Naive B cell (primary cell): ENCODE measurements at regions not wholly inside any gene's neighbourhood (a gene's known extent, or its start where the extent isn't known, plus 50 kb on each side); places are given as distances from the start of the nearest gene placed in this dataset.
A peak's percentile ranks its signal among the peaks of the same experiment; 100 is the strongest.

Experiments used
- ATAC-seq, 2 donors: fragments of 150-1000 bp; cut with Tn5 transposase; 2 replicates each; pipeline ENCODE4 v1.10.0; 2021; ENCODE audit warnings: low read depth in 2 of 2, mild to moderate bottlenecking in 2 of 2, moderate library complexity in 2 of 2
- DNase-seq: peaks from one replicate; pipeline ENCODE4 v3.0.0; 2022
- H3K27ac Mint-ChIP-seq, 6 donors: one replicate each; pipeline ENCODE4 v1.8.0; 2020 to 2022; ENCODE audit warnings: mild to moderate bottlenecking in 6 of 6, mixed read lengths in 6 of 6, moderate library complexity in 5 of 6, inconsistent platforms in 2 of 6
- H3K27me3 Mint-ChIP-seq, 3 donors: one replicate each; pipeline ENCODE4 v1.8.0; 2021 to 2022; ENCODE audit warnings: mixed read lengths in 3 of 3, mild to moderate bottlenecking in 1 of 3
- H3K36me3 Mint-ChIP-seq, 2 donors: one replicate each; pipeline ENCODE4 v1.8.0; 2020 to 2022; ENCODE audit warnings: mixed read lengths in 2 of 2, inconsistent platforms in 1 of 2, mild to moderate bottlenecking in 1 of 2
- H3K4me1 Mint-ChIP-seq, 3 donors: one replicate each; pipeline ENCODE4 v1.8.0; 2020 to 2022; ENCODE audit warnings: mixed read lengths in 3 of 3, inconsistent platforms in 1 of 3, mild to moderate bottlenecking in 1 of 3, moderate library complexity in 1 of 3
- H3K4me3 Mint-ChIP-seq, 8 donors: one replicate each; pipeline ENCODE4 v1.8.0; 2020 to 2022; ENCODE audit warnings: mild to moderate bottlenecking in 8 of 8, mixed read lengths in 8 of 8, moderate library complexity in 8 of 8, inconsistent platforms in 2 of 8
- H3K9me3 Mint-ChIP-seq, 7 donors: one replicate each; pipeline ENCODE4 v1.8.0; 2020 to 2022; ENCODE audit warnings: mixed read lengths in 7 of 7, mild to moderate bottlenecking in 5 of 7, inconsistent platforms in 2 of 7, moderate library complexity in 1 of 7

DNA sequence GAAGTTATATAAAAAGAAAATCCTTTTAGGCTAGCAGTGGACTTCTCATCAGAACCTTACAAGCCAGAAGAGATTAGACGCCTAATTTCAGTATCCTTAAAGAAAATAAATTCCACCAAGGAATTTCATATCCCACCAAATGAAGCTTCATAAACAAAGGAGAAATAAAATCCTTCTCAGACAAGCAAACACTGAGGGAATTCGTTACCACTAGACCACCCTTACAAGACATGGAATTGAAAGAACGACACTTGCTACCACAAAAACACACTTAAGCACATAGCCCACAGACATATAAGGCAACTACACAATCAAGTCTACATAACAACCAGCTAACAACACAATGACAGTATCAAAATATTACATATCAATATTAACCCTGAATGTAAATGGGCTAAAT, 299.2 kb downstream of the TOX3 start:
- Mint-ChIP-seq H3K36me3 (no peaks in the 10 kb centered on the region), H3K27ac (no peak overlapping the region), H3K4me3 (no peak overlapping the region), H3K4me1 (no peaks in the 10 kb centered on the region), H3K27me3 (no peaks in the 10 kb centered on the region), H3K9me3 (peaks cover 10 to 26% (median 18%) of the 10 kb centered on the region in 7 donors)
- no peak for ATAC-seq
- no peak for DNase-seq

DNA sequence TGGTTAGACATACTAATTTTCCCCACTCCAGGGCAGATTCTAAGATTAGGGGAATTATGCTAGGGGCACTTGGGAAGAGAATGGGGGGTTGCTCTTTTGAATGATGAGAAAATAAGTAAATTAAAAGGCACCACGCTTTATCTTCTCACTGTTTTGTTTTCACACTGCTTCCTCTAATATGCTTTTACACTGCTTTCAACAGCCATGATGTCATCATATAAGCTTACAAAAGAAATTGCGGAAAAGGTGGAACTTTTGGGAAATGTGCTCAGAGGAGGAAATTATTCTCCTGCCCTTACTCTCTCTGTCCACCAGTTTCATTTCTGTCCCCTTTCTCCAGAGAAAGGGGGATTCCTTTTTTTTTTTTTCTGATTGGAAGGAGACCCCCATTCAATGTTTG, 308.2 kb downstream of the TOX3 start:
- no peak for ATAC-seq
- no peak overlapping the region for H3K27ac Mint-ChIP-seq
- H3K36me3 Mint-ChIP-seq, result no peaks in the 10 kb centered on the region
- no peak overlapping the region for H3K4me3 Mint-ChIP-seq
- no peaks in the 10 kb centered on the region for H3K4me1 Mint-ChIP-seq
- no peaks in the 10 kb centered on the region for H3K27me3 Mint-ChIP-seq
- peaks cover 0 to 8% (median 0%) of the 10 kb centered on the region in 7 donors for H3K9me3 Mint-ChIP-seq
- no peak for DNase-seq

DNA sequence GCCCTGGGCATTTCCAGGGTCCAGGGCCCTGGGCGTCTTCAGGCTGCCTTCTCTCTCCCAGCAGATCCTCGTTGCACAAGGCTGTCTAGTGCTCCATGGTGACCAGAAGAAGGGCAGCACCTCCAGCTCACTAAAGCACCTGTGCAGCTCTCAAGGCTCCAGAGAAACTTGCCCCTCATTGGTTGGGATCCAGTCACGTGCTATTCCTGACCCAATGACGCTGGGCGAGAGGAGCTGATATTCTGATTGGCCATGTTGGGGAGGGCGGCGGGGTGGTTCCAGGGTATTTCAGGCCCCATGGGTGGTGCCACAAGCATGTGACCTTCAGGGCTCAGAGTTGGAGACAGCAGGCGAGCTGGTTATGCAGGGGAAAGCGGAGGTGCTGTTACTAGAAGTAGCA, 309.1 kb downstream of the TOX3 start:
- DNase-seq, result no peak
- Mint-ChIP-seq H3K9me3 (peaks cover 0 to 8% (median 0%) of the 10 kb centered on the region in 7 donors), H3K4me3 (no peak overlapping the region), H3K4me1 (no peaks in the 10 kb centered on the region), H3K36me3 (no peaks in the 10 kb centered on the region), H3K27me3 (no peaks in the 10 kb centered on the region), H3K27ac (no peak overlapping the region)
- no peak for ATAC-seq

DNA sequence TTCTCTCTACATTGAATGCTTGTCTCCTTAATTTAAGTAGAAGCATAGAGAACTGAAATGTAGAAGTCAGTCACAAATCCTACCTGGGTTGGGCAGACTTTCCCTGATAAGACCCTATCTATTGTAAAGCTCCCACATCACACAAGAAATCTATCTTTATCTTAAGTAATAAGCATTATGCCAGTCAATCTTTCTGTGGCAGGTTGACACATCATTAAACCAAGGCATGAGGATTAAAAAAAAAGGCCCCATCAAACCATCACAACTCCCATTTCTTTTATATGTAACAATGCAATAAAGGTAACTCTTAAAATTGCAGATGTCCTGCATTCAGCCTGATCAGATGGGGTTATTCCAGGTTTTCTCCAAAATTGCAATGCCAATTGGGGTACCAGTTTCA, 311.8 kb downstream of the TOX3 start:
- H3K4me3 Mint-ChIP-seq, result no peak overlapping the region
- DNase-seq (no peak), ATAC-seq (no peak)
- no peaks in the 10 kb centered on the region for H3K4me1 Mint-ChIP-seq
- H3K36me3 Mint-ChIP-seq, result no peaks in the 10 kb centered on the region
- no peak overlapping the region for H3K27ac Mint-ChIP-seq
- H3K27me3 Mint-ChIP-seq, result no peaks in the 10 kb centered on the region
- peaks cover 0 to 5% (median 0%) of the 10 kb centered on the region in 7 donors for H3K9me3 Mint-ChIP-seq

DNA sequence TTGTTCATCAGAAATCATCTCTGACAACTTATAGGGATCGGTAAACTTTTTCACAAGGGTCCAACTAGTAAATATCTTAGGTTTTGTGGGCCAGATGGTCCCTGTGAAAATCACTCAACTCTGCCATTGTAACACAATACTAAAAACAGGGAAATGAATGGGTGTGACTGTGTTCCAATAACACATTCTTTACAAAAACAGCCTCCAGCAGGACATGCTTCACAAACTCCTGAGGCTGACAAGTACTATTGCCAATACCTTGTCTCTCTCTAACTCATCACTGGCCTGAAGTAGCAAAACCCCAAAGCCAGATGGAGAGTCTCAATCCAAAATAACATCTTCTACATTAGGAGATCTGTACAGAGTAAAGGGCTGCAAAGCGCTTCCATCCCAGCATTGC, 312.3 kb downstream of the TOX3 start:
- ATAC-seq (no peak), DNase-seq (no peak)
- H3K9me3 Mint-ChIP-seq, result peaks cover 0 to 4% (median 0%) of the 10 kb centered on the region in 7 donors
- H3K27me3 Mint-ChIP-seq, result no peaks in the 10 kb centered on the region
- no peak overlapping the region for H3K4me3 Mint-ChIP-seq
- peak overlapping the region in 1 of 6 donors; percentile 68 for H3K27ac Mint-ChIP-seq
- no peaks in the 10 kb centered on the region for H3K36me3 Mint-ChIP-seq
- no peaks in the 10 kb centered on the region for H3K4me1 Mint-ChIP-seq

DNA sequence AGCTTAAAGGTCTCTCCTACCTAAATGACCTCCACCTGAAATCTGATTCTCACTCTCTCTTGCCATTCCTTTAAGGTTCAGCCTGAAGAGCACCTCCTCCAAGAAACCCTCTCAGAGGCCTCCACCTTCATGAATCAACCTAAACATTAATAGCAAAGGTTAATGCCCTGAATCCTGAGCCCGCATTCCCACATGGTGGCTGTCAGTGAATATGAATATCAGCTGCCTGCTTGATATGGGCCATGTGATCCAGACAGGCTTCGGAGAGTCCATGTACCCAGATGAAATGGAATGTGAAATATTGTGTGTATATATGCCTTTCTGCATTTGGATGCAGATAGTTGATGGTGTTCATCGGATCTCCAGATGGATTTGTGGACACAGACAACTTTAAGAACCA, 317.5 kb downstream of the TOX3 start:
- Mint-ChIP-seq H3K27ac (no peak overlapping the region), H3K36me3 (no peaks in the 10 kb centered on the region), H3K4me1 (no peaks in the 10 kb centered on the region), H3K4me3 (no peak overlapping the region), H3K27me3 (peaks cover 0 to 7% (median 4%) of the 10 kb centered on the region in 3 donors), H3K9me3 (peaks cover 0 to 7% (median 3%) of the 10 kb centered on the region in 7 donors)
- ATAC-seq (no peak), DNase-seq (no peak)

DNA sequence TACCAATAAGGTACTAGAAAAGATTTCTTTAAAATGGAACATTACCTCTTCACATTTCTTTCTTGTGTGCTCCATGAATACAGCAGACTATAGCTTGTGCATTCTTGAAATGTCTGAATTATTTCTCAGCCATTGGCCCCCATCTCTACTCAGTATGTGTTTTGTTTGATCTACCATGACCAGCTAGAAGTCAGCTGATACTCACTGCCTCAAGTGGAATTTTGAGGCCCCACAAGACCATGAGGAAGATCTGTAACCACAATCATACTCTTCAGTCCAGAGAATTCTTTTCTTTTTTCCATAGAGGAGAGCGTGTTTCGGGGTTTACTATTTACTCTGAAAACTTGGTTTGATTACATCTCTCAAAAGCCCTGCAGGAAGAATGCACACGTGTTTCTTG, 319.1 kb downstream of the TOX3 start:
- H3K27me3 Mint-ChIP-seq, result peaks cover 0 to 7% (median 4%) of the 10 kb centered on the region in 3 donors
- H3K4me3 Mint-ChIP-seq, result no peak overlapping the region
- ATAC-seq, result no peak
- H3K27ac Mint-ChIP-seq, result no peak overlapping the region
- DNase-seq, result no peak
- H3K4me1 Mint-ChIP-seq, result no peaks in the 10 kb centered on the region
- no peaks in the 10 kb centered on the region for H3K36me3 Mint-ChIP-seq
- peaks cover 0 to 7% (median 3%) of the 10 kb centered on the region in 7 donors for H3K9me3 Mint-ChIP-seq

DNA sequence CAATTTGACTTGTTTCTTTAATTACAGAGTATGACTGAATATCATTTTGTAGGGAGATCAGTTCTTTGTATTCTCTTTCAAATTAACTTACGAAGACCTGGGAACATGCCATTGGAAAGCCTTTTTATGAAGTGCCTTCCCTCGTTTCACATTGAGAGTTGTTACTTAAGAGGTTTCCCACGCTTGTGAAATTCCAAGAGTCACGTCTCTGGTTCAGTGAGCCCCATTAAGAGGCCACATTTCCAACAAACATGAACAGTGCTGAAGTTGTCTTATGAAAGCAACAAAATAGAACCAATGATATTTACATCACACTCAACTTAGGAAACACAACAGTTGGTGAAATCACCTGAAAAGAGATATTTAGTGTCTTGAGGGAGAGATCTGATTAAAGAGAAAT, 334.1 kb downstream of the TOX3 start:
- ATAC-seq, result no peak
- Mint-ChIP-seq H3K36me3 (no peaks in the 10 kb centered on the region), H3K9me3 (peaks cover 5 to 13% (median 9%) of the 10 kb centered on the region in 7 donors), H3K4me1 (no peaks in the 10 kb centered on the region), H3K27ac (no peak overlapping the region), H3K4me3 (no peak overlapping the region), H3K27me3 (peaks cover 0 to 4% (median 0%) of the 10 kb centered on the region in 3 donors)
- no peak for DNase-seq

DNA sequence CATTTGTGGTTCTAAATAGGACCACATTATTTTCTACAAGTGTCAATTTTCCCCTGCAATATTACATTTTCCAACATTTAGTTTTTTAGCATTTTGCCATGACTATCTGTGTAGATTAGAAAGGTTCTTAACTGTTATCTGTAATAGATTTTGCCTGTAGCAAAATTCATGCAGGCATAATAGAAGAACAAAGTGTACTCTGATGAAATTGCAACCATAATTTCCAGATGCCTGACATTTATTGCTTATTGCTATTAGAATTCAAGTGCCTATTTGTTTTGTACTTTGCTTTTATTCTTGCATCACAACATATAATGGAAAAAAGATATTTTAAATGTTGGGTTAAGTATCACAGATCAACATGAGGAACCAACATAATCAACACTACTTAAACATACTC, 337.7 kb downstream of the TOX3 start:
- Mint-ChIP-seq H3K9me3 (peaks cover 0 to 8% (median 2%) of the 10 kb centered on the region in 7 donors), H3K36me3 (no peaks in the 10 kb centered on the region), H3K4me3 (no peak overlapping the region), H3K27me3 (peaks cover 7 to 14% (median 7%) of the 10 kb centered on the region in 3 donors), H3K4me1 (no peaks in the 10 kb centered on the region), H3K27ac (no peak overlapping the region)
- DNase-seq (no peak), ATAC-seq (no peak)

DNA sequence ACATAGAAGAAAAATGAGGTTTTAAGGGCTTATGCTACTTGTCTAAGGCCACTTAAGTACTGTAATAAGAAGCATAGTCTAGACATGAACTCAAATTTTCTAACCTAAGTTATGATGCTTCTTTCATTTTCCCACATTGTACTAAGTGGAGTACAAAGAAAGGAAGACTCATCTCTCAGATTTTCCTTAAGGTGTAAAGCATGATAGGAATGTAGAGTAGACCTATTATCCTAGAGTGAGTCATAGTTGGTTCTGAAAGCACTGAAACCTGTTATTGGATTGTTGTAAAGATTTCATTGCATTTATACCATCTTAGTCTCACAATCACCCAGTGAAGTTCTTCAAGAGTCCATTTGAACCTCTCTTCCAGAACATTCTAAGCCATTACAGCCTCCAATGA, 343.8 kb downstream of the TOX3 start:
- H3K4me3 Mint-ChIP-seq, result no peak overlapping the region
- ATAC-seq, result no peak
- H3K9me3 Mint-ChIP-seq, result peaks cover 0 to 7% (median 0%) of the 10 kb centered on the region in 7 donors
- no peaks in the 10 kb centered on the region for H3K36me3 Mint-ChIP-seq
- peaks cover 7 to 16% (median 13%) of the 10 kb centered on the region in 3 donors for H3K27me3 Mint-ChIP-seq
- no peak for DNase-seq
- H3K27ac Mint-ChIP-seq, result no peak overlapping the region
- no peaks in the 10 kb centered on the region for H3K4me1 Mint-ChIP-seq

DNA sequence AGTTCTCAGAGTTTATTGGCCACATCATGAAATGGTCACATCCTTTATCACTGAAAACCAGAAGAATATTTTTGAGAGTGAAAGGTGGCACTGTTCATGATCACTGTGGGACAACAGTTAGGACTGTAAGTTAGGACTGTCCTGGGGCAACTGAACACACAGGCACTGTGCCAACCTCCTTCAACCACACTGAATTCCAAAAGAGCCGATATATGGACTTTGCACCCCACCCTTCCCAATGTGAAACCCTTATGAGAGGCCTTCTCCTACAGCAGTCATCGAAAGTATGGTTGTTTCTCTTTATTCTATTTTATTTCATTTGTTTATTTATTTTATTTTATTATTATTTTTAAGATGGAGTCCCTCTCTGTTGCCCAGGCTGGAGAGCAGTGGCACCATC, 353.5 kb downstream of the TOX3 start:
- DNase-seq (no peak), ATAC-seq (no peak)
- Mint-ChIP-seq H3K27ac (no peak overlapping the region), H3K27me3 (peaks cover 0 to 9% (median 6%) of the 10 kb centered on the region in 3 donors), H3K4me3 (no peak overlapping the region), H3K9me3 (peaks cover 0 to 6% (median 0%) of the 10 kb centered on the region in 7 donors), H3K36me3 (no peaks in the 10 kb centered on the region), H3K4me1 (no peaks in the 10 kb centered on the region)

DNA sequence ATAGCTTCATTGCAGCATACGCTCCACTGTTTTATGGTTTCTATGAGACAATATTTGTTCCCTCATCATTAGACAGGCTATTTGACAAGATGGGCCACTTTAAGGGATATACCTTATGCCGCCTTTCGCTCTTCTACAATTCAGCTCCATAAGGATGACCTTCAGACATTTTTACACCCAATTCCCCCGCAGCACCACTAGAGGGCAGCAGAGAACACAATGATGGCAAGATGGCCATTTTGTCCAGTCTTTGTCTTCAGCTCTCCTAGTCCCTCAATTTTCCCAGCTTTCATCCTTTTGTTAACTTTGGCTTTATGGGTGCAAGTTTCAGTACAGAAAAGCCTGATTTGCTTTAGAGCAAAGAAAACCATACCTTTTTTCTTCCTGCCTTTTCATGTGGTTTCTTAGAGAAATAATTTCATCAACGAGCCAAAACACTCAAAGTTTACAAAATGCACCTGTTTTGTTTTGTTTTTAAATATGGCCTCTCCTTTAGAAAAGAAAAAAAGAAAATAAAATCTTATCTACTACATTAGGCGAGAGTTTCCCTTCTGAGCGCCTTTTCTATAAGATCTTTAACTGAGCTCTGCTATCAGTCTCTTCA, 355.3 kb downstream of the TOX3 start:
- H3K4me1 Mint-ChIP-seq, result no peaks in the 10 kb centered on the region
- no peak for ATAC-seq
- H3K36me3 Mint-ChIP-seq, result no peaks in the 10 kb centered on the region
- peaks cover 0 to 4% (median 0%) of the 10 kb centered on the region in 7 donors for H3K9me3 Mint-ChIP-seq
- DNase-seq, result peak; percentile 31
- H3K27me3 Mint-ChIP-seq, result peaks cover 0 to 9% (median 6%) of the 10 kb centered on the region in 3 donors
- no peak overlapping the region for H3K4me3 Mint-ChIP-seq
- peak overlapping the region in 1 of 6 donors; percentile 26 for H3K27ac Mint-ChIP-seq

DNA sequence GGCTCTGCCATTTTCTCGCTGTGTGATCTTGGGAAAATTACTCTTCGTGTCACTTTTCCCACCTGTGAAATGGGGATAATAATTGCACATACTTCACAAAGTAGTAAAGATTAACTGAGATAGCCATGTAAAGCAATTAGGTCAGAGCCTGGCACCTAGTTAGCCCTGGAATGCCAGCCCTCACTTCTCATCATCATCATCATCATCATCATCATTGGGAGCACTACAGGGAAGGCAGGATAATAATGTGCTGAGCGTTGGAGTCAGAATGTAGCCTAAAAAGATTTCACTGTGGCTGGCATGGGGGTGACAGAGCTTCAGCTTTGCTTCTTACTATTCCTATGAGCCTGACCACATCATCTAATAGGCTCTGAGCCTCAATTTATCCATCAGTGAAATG, 362.6 kb downstream of the TOX3 start:
- H3K4me1 Mint-ChIP-seq, result no peaks in the 10 kb centered on the region

DNA sequence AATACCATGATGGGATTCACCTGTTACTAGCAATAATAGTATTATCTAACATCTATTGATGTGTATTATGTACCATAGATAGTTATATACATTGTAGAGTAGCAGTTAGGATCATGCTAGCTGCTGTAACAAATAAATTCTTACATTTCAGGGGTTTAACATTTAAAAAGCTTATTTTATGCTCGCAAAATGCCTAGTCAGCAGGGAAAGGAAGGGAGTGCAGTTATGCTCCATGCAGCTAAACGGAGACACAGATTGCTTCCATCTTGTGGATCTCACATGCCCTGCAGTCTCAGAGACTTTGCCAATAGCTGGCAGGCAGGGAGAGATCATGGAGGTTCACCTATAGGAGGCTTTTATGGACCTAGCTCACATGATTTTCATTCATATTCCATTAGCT, 364.1 kb downstream of the TOX3 start:
- no peaks in the 10 kb centered on the region for H3K36me3 Mint-ChIP-seq
- no peaks in the 10 kb centered on the region for H3K27me3 Mint-ChIP-seq
- peaks cover 0 to 2% (median 0%) of the 10 kb centered on the region in 7 donors for H3K9me3 Mint-ChIP-seq
- H3K4me3 Mint-ChIP-seq, result no peak overlapping the region
- ATAC-seq (no peak), DNase-seq (no peak)
- H3K27ac Mint-ChIP-seq, result no peak overlapping the region
- H3K4me1 Mint-ChIP-seq, result no peaks in the 10 kb centered on the region

More for the DNA sequence above, 362.6 kb downstream of the TOX3 start:
- Mint-ChIP-seq H3K4me3 (no peak overlapping the region), H3K9me3 (peaks cover 0 to 2% (median 0%) of the 10 kb centered on the region in 7 donors), H3K27ac (no peak overlapping the region), H3K27me3 (peaks cover 0 to under 1% (median 0%) of the 10 kb centered on the region in 3 donors), H3K36me3 (no peaks in the 10 kb centered on the region)
- no peak for ATAC-seq
- no peak for DNase-seq

DNA sequence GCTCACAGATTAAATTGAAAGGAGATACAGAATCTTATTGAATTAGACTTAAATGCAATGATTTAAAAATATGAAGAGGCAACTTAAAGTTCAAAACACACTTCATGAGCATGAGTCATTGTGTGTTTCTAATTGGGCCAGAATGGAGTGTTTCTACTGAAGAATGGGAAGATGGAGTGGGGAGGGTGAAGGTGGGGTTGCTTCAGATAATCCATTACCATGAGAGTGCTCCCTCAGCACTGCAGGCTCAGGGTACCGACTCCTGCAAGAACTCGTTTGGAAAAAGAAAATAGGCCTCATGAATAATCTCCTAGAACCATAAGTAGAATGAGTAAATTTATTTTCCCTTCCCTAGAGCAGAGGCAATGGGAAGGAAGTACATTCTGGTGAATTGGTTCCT, 372.8 kb downstream of the TOX3 start:
- Mint-ChIP-seq H3K36me3 (no peaks in the 10 kb centered on the region), H3K4me1 (no peaks in the 10 kb centered on the region), H3K27ac (no peak overlapping the region), H3K27me3 (no peaks in the 10 kb centered on the region), H3K9me3 (peaks cover 0 to 4% (median under 1%) of the 10 kb centered on the region in 7 donors), H3K4me3 (no peak overlapping the region)
- DNase-seq (no peak), ATAC-seq (no peak)
